NCI-H510A treated with DMSO at 0.1 percent for 48 hours (cell line): ENCODE measurements at regions not wholly inside any gene's neighbourhood (a gene's known extent, or its start where the extent isn't known, plus 50 kb on each side); places are given as distances from the start of the nearest gene placed in this dataset.
"Not testable (repeated sequence)": the region's sequence is repeated elsewhere in the genome, so short reads cannot be mapped to it uniquely, and the experiment has no call there.

Experiments used
- DNase-seq: peaks from one replicate; lab custom pipeline; 2025; lab: John Stamatoyannopoulos, UW

DNA sequence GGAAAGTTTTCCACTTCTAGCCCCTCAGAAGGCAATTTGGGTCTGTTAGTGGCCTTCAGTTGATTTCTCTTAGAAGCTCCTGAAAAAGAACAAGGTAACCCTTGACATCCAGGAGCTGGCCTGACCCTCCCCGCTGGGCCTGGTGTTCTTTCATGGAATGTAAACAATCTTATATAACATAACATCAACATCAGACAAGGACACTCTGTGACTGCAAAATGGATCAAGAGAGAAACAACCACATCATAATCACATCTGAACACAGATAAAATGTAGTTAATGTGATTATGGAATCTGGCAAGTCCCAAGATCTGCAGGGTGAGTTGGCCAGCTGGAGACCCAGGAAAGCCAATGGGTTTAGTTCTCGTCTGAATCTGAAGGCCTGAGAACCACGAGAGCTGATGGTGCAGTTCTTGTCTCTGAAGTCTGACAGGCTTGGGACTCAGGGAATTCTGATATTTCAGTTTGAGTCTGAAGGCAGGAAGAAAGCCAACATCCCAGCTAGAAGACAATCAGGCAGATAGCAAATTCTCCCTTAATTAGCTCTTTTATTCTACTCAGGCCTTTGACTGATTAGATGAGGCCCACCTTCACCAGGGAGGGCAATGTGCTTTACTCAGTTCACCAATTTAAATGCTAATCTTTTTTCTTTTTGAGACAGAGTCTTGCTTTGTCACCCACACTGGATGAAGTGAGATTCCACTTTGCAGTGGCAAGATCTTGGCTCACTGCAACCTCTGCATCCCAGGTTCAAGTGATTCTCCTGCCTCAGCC lies 91.4 kb upstream of the NAMPT start:
- DNase-seq, result no peak

DNA sequence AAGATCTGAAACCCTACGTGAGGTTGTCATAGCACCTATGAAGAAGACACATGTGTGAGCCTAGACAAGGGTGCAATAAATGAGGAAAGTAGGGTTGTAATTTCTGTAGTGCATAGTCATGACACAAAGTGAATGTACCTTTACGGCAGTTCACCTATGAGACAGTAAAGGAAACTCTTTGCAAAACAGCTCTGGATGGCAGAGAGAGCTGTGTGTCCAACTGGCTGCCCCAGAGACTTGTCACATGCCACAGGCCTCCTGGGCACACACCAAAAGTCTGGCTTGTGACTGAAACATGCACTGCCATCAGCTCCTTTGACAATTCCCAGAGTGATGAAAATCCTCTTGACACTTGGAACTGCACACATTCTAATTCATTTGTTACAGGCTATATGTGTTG lies 90.7 kb upstream of the NAMPT start:
- no peak for DNase-seq

GRCh38 chr7:106374437-106374836 lies 89.7 kb upstream of the NAMPT start:
- DNase-seq, result no peak

DNA sequence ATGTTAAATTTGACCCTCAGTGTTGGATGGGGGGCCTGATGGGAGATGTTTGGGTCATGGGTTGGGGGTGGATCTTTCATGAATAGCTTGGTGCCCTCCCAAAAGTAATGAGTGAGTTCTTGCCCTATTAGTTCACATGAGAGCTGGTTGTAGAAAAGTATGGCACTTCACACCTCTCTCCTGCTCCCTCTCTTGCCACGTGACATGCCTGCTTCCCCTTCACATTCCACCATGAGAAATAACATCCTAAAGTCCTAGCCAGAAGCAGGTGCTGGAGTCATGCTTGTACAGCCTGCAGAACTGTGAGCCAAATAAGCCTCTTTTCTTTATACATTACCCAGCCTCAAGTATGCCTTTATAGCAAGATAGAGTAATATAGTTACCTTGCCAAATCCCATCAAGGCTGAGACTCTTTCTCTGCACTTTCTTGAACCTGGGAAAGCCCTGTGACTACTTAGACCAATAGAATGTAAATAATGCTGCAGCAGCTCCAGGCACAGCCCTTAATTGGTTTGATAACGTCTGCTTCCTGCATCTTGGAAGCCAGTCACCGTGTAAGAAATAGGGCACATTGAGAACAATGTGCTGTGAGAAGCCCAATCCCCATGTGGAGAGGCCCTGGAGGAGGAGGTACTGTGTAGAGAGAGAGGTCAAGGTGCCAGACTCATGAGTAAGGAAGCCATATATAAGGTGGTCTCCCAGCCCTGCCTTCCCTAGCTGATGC lies 88.0 kb upstream of the NAMPT start:
- DNase-seq, result no peak

DNA sequence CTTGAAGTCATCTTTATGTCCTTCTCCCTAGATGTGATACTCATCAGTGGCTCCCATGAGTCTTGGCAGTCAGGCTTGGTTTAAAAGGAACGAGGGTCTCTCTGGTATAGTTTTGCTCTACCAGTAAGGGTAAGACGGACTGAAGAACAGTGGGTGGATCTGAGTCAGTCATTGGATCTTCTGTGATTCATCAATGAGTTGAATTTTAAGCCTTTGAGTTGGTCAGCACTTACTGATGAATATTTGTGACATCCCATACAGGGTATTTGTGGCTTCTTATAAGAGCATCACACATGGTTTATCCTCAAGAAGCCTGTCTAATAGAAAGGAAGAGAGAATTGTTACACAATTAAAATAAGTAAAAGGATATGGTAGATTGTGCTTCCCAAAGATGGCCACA lies 87.3 kb upstream of the NAMPT start:
- no peak for DNase-seq

DNA sequence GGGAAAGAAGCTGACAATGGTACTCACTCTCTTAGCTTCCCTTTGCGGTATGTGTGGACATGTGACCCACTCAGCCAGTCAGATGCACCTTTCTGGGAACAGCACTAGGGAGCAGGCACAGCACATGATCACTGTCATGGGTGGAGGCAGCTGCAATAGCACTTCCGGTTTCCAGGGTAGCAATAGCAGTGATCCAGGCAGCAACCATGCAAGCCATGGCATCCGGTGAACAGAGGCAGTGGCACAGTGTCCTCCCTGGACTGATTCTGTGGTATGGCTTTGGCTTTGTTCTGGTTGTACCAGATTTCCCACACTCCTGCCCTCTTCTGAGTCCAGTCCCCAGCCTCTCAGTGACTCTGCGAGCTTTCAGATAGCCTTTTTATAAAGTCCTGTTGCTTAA lies 86.8 kb upstream of the NAMPT start:
- DNase-seq, result no peak

GRCh38 chr7:106370542-106370941 lies 85.8 kb upstream of the NAMPT start:
- DNase-seq, result no peak

DNA sequence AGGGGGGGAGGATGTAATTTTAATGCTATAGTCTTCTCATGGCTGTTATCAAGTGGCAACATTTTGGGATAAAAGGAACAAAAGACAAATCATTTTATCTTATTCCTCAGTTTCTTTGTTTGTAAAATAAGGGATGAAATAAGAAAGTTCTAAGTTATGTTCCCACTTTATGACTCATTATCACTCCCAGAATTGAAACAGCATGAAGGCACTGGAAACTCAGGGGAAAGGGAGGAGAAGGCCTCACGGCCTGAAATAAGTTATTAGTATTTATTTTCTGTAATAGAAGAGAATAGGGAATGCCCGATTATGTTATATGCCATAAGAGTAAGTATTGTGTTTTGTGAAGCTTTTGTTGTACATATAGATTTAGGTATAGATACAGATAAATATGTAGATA lies 85.0 kb upstream of the NAMPT start:
- no peak for DNase-seq

- no peak for DNase-seq
Observed at GRCh38 chr7:106369352-106369751, 84.6 kb upstream of the NAMPT start.

DNA sequence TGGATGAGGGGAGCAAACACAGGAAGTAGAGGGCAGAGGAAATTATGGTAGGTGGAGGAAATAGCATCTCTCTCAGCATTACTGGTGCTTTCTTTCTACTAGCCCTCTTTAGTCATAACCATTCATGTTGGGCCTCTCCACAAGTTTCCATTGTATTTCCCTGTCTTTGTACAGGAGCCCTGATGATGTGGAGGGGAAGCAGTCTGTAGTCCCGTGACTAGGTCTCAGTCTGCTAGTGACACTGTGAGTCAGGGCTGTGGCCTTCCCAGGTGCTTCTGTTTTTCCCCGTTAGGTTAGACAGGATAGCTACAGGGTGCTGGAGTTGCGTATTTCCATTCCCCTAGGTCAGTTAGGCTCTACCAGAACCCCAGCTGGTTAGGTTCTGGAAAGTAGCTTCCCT lies 82.9 kb upstream of the NAMPT start:
- DNase-seq, result no peak

GRCh38 chr7:106367018-106367420 lies 82.2 kb upstream of the NAMPT start:
- no peak for DNase-seq

GRCh38 chr7:106365252-106366005 lies 80.6 kb upstream of the NAMPT start:
- no peak for DNase-seq

DNA sequence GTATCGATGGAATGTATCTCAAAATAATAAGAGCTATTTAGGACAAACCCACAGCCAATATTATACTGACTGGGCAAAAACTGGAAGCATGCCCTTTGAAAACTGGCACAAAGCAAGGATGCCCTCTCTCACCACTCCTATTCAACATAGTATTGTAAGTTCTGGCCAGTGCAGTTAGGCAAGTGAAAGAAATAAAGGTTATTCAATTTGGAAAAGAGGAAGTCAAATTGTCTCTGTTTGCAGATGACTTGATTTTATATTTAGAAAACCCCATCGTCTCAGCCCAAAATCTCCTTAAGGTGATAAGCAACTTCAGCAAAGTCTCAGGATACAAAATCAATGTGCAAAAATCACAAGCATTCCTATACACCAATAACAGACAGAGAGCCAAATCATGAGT lies 77.7 kb upstream of the NAMPT start:
- not testable (repeated sequence) for DNase-seq

- DNase-seq, result no peak
Observed at GRCh38 chr7:106358103-106358663, 73.4 kb upstream of the NAMPT start.

GRCh38 chr7:106357675-106358074 lies 72.9 kb upstream of the NAMPT start:
- no peak for DNase-seq

DNA sequence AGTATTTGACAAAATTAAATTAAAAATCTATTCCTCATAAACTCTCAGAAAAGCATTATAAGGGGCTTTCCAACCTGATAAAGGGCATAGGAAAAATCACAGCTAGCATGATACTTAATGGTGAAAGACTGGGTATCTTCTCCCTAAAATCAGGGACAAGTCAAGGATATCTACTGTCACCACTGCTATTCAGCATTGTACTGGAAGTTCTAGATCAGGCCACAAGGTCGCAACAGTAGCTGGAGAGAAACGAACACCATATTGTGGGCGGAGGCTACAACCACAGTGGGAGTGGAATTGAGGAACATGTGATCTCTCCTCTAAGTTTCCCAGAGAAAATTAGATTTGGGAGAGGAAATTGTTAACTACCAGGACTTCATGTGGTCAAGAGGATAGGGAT lies 70.0 kb upstream of the NAMPT start:
- no peak for DNase-seq

DNA sequence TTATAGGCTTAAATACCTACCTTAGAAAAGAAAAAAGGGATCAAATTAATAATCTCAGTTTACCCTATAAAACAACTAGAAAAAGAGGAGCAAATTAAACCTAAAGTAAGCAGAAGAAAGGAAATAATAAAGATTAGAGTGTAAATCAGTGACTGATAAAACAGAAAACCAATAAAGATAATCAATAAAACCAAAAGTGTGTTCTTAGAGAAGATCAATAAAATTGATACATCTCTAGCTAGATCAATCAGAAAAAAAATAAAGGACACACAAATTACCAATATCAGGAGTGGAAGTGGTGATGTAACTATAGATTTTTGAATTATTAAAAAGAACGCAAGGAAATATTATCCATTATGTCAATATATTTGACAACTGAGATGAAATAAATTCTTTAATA lies 69.2 kb upstream of the NAMPT start:
- no peak for DNase-seq

DNA sequence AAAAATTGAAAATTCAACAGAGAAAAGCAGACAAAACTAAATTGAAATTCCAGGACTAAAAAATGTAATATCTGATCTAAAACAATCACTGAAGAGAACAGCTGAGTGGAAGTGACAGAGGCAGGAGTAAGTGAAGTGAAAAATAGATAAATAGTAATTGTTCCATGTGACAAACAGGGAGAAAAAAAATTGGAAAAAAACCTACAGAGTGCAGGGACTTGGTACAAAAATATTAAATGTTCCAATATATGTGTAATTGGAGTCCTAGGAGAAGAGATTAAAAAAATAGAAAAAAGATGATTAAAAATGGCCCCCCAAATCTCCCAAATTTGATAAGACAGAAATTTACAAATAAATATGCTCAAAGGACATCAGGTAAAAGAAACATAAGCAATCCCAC lies 63.4 kb upstream of the NAMPT start:
- DNase-seq, result no peak

- no peak for DNase-seq
Observed at GRCh38 chr7:106347229-106347833, 62.5 kb upstream of the NAMPT start.

DNA sequence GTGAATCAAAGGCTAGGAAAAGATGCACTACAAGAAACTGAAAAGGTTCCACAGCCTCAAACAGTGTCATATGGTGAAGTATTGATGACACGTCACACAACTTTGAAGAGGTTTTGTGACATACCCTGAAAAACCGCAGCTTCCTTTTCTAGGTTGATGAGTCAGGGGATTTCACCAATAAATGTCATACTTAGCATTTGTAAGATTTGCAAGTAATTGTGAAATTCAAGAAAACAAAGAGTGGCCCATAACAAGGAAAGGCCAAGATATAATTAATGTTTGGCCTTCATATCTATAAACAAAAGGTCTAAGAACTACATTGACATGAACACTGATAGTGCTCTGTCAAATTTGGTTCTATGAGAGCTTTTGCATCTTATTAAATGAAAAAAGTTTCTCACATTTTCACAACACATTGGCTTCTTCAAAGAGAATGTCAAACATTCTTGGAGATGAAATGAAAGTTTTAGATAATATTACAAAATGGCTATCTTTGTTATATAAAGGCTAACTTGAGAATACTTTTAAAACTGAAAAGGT lies 62.0 kb upstream of the NAMPT start:
- DNase-seq, result no peak

DNA sequence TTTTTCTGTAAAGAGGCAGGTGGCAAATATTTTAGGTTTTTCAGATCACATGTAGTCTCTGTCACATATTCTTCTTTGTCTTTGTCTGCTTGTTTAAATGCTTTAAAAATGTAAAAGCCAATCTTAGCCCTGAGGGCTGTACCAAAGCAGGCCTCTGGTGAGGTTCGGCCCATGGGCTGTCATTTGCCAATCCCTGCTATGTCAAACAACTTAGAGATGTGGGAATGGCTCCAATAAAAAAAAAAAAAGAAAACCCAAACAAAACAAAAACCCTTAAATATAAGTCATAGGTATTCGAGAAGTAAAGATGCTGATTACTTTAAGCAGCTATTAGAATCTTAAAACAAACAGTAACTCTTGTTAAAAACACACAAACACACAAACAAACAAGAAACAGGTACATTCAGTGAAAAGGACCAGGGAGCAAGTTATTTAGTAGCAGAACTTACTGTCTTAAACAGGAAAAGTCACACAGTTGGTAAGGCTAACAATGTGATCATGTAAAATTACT lies 61.4 kb upstream of the NAMPT start:
- no peak for DNase-seq
